OCI-LY7 (cell line): ENCODE measurements at regions not wholly inside any gene's neighbourhood (a gene's known extent, or its start where the extent isn't known, plus 50 kb on each side); places are given as distances from the start of the nearest gene placed in this dataset.

Experiments used
- BruUV-seq: library from RNA; stranded (reverse); fragments of 400-500 nt; replicated peaks from 2 replicates; lab custom pipeline; 2021; lab: Mats Ljungman, UMichigan
- CTCF ChIA-PET: fragments of 300-600 bp; sonication (Branson Sonifier 250); formaldehyde crosslinking; loops from one replicate; lab custom pipeline; 2022; ENCODE audit warnings: antibody characterized with exemption; ENCODE audit not compliant: unreplicated experiment; lab: Charles Lee
- POLR2A ChIA-PET: fragments of 300-600 bp; sonication (Branson Sonifier 250); formaldehyde crosslinking; loops from one replicate; lab custom pipeline; 2022; ENCODE audit warnings: antibody characterized with exemption; lab: Charles Lee
- DNase-seq: peaks from one replicate; pipeline ENCODE4 v3.0.0-alpha.2; 2015; ENCODE audit warnings: low spot score
- H2AFZ ChIP-seq: fragments of 200-600 bp; sonication (generic), shearing (Covaris generic); 2 replicates; pipeline ENCODE4 v1.6.1; 2014; ENCODE audit warnings: mild to moderate bottlenecking, antibody characterized with exemption, low read length, moderate library complexity
- H3K27ac ChIP-seq: fragments of 200-600 bp; sonication (generic); 2 replicates; pipeline ENCODE4 v1.5.1; 2014; ENCODE audit warnings: mixed run types, low read depth, mild to moderate bottlenecking, moderate library complexity, low read length, inconsistent platforms; ENCODE audit not compliant: poor library complexity, severe bottlenecking
- H3K36me3 ChIP-seq: fragments of 200-600 bp; sonication (generic); 2 replicates; pipeline ENCODE4 v1.6.1; 2014; ENCODE audit warnings: mild to moderate bottlenecking, antibody characterized with exemption, low read length, moderate library complexity, mixed read lengths; ENCODE audit not compliant: insufficient read depth
- H3K4me1 ChIP-seq: fragments of 200-600 bp; sonication (generic); 2 replicates; pipeline ENCODE4 v1.5.1; 2014; ENCODE audit warnings: mild to moderate bottlenecking, low read length; ENCODE audit not compliant: insufficient read depth, poor library complexity, severe bottlenecking
- H3K4me2 ChIP-seq: fragments of 200-600 bp; sonication (generic); 2 replicates; pipeline ENCODE4 v1.6.1; 2014; ENCODE audit warnings: mild to moderate bottlenecking, low read length
- H3K4me3 ChIP-seq: fragments of 200-600 bp; sonication (generic); 2 replicates; pipeline ENCODE4 v1.5.1; 2014; ENCODE audit warnings: mild to moderate bottlenecking, low read depth, low read length; ENCODE audit not compliant: poor library complexity, severe bottlenecking
- H3K79me2 ChIP-seq: fragments of 200-600 bp; sonication (generic); 2 replicates; pipeline ENCODE4 v1.6.1; 2016; ENCODE audit warnings: low read depth, mild to moderate bottlenecking, low read length, moderate library complexity, mixed read lengths; ENCODE audit not compliant: insufficient read depth
- H3K9me2 ChIP-seq: fragments of 200-600 bp; sonication (generic); 2 replicates; pipeline ENCODE4 v1.6.1; 2016; ENCODE audit warnings: mild to moderate bottlenecking, low read length, mixed read lengths; ENCODE audit not compliant: insufficient read depth
- H3K9me3 ChIP-seq: fragments of 200-600 bp; sonication (generic); 2 replicates; pipeline ENCODE4 v1.6.1; 2014; ENCODE audit warnings: mild to moderate bottlenecking, mixed run types, low read length, mixed read lengths
- H4K20me1 ChIP-seq: fragments of 200-600 bp; sonication (generic); 2 replicates; pipeline ENCODE4 v1.6.1; 2014; ENCODE audit warnings: mild to moderate bottlenecking, antibody characterized with exemption, low read length, moderate library complexity, mixed read lengths; ENCODE audit not compliant: insufficient read depth
- EZH2phosphoT487 ChIP-seq: fragments of 200-600 bp; sonication (generic); IDR thresholded peaks from 2 replicates; pipeline ENCODE4 v1.6.1; 2018; ENCODE audit warnings: low read depth, borderline replicate concordance, mild to moderate bottlenecking, mixed run types, antibody characterized with exemption, low read length, moderate library complexity, mixed read lengths
- intact Hi-C: fragments of 100-400 bp; cut with micrococcal nuclease; formaldehyde crosslinking; loops from one replicate; pipeline ENCODE4 v1.10.0; 2022; ENCODE audit not compliant: unreplicated experiment
- TF ChIP-seq, protein P1 (sequence below): fragments of 200-600 bp; sonication (generic); conservative IDR thresholded peaks from 2 replicates; pipeline ENCODE4 v1.5.1; 2014; ENCODE audit warnings: mild to moderate bottlenecking, antibody characterized with exemption, low read length, moderate library complexity, mixed read lengths

DNA sequence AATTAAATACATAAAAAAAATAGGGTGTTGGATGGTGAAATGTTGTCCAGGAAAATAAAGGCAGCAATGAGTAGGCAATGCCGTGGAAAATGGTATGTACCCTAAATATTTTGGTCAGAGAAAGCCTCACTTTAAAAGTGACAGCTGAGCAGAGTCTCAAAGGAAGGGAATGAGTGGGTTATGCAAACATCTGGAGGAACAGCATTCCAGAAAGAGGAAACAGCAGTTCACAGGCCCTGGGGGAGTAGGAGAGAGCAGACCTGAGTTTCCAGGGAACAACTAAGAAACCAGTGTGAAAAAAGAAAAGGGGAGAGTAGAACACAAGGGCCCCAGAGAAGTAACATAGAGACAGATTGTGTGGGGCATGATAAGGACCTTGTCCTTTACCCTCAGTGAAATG is 230.0 kb upstream of the CNTN3 start:
- Histone ChIP-seq H3K4me3 (no peak overlapping the region), H2AFZ (no peak overlapping the region), H3K79me2 (no peaks in the 10 kb centered on the region), H3K9me3 (no peaks in the 10 kb centered on the region), H3K4me1 (no peaks in the 10 kb centered on the region), H4K20me1 (no peaks in the 10 kb centered on the region), H3K9me2 (no peaks in the 10 kb centered on the region), H3K36me3 (no peaks in the 10 kb centered on the region), H3K4me2 (no peak overlapping the region), H3K27ac (no peak overlapping the region)
- POLR2A ChIA-PET = no interaction called here
- CTCF ChIA-PET = no interaction called here
- no peak for DNase-seq
- intact Hi-C loops = no loop called here
- BruUV-seq = no TSS peak
- TF ChIP-seq, protein P1, sequence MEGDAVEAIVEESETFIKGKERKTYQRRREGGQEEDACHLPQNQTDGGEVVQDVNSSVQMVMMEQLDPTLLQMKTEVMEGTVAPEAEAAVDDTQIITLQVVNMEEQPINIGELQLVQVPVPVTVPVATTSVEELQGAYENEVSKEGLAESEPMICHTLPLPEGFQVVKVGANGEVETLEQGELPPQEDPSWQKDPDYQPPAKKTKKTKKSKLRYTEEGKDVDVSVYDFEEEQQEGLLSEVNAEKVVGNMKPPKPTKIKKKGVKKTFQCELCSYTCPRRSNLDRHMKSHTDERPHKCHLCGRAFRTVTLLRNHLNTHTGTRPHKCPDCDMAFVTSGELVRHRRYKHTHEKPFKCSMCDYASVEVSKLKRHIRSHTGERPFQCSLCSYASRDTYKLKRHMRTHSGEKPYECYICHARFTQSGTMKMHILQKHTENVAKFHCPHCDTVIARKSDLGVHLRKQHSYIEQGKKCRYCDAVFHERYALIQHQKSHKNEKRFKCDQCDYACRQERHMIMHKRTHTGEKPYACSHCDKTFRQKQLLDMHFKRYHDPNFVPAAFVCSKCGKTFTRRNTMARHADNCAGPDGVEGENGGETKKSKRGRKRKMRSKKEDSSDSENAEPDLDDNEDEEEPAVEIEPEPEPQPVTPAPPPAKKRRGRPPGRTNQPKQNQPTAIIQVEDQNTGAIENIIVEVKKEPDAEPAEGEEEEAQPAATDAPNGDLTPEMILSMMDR = no peak
- no peak for TF ChIP-seq EZH2phosphoT487

DNA sequence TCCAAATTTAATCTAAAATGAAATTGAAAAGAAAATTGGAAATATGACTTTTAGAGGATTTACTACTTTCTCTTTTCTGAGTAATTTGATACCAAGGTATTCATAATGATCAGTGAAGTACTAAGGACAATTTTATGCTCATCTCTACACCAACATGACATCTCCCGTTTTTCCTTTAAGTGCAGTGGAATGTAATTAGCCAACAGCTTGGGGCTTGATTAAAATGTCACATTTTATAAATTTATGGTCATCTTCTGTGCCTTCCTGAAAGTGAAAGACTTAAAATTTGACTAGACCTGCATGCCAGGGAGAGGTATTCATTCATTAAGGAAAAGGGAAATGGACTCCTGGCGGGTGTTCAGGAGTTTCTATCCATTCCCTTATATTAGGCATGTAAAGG is 228.2 kb upstream of the CNTN3 start:
- Histone ChIP-seq H3K4me3 (no peak overlapping the region), H3K4me1 (no peaks in the 10 kb centered on the region), H3K4me2 (no peak overlapping the region), H3K27ac (no peak overlapping the region), H3K9me3 (no peaks in the 10 kb centered on the region), H3K36me3 (no peaks in the 10 kb centered on the region), H2AFZ (no peak overlapping the region), H3K79me2 (no peaks in the 10 kb centered on the region), H3K9me2 (no peaks in the 10 kb centered on the region), H4K20me1 (no peaks in the 10 kb centered on the region)
- intact Hi-C loops = no loop called here
- no peak for DNase-seq
- no TSS peak for BruUV-seq
- ChIA-PET CTCF (no interaction called here), POLR2A (no interaction called here)
- TF ChIP-seq, protein P1 = no peak
- TF ChIP-seq EZH2phosphoT487 = no peak

DNA sequence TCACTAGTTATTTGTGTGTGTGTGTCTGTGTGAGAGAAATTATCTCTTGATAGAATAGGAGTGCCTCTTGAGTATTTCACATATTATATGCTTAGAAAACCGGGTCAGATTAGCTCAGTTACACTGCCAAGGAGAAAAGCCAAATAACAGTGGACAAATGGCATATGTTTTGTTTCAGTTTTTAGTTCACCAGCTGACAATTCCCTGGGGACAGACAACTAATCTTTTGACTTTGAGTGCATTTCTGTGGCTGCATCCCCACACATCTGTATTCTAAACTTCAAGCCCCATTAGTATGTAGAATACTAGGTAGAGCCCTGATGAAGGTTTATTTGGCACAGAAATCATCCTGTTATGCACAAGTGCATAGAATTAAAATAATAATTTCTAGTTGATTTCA is 227.7 kb upstream of the CNTN3 start:
- no peak for DNase-seq
- Histone ChIP-seq H4K20me1 (no peaks in the 10 kb centered on the region), H3K4me2 (no peak overlapping the region), H3K4me3 (no peak overlapping the region), H3K36me3 (no peaks in the 10 kb centered on the region), H3K9me2 (no peaks in the 10 kb centered on the region), H3K9me3 (no peaks in the 10 kb centered on the region), H2AFZ (no peak overlapping the region), H3K27ac (no peak overlapping the region), H3K79me2 (no peaks in the 10 kb centered on the region), H3K4me1 (no peaks in the 10 kb centered on the region)
- TF ChIP-seq EZH2phosphoT487 = no peak
- TF ChIP-seq, protein P1 = no peak
- ChIA-PET POLR2A (interaction anchor here (0.6 kb wide), 1 partner anchor 427 kb away, joined by 3 read pairs; no protein-coding TSS in a partner anchor), CTCF (no interaction called here)
- no TSS peak for BruUV-seq
- intact Hi-C loops = no loop called here
